ENCODE measurements at regions not wholly inside any gene's neighbourhood (a gene's known extent, or its start where the extent isn't known, plus 50 kb on each side); places are given as distances from the start of the nearest gene placed in this dataset.

GRCh38 chr5:88389338-88390095 is 120.9 kb upstream of the TMEM161B start:
- TF ChIP-seq, protein P1, sequence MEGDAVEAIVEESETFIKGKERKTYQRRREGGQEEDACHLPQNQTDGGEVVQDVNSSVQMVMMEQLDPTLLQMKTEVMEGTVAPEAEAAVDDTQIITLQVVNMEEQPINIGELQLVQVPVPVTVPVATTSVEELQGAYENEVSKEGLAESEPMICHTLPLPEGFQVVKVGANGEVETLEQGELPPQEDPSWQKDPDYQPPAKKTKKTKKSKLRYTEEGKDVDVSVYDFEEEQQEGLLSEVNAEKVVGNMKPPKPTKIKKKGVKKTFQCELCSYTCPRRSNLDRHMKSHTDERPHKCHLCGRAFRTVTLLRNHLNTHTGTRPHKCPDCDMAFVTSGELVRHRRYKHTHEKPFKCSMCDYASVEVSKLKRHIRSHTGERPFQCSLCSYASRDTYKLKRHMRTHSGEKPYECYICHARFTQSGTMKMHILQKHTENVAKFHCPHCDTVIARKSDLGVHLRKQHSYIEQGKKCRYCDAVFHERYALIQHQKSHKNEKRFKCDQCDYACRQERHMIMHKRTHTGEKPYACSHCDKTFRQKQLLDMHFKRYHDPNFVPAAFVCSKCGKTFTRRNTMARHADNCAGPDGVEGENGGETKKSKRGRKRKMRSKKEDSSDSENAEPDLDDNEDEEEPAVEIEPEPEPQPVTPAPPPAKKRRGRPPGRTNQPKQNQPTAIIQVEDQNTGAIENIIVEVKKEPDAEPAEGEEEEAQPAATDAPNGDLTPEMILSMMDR (IDR thresholded peaks at IDR 0.05; ENCODE audit: low read length): no peak
- no peak for TF ChIP-seq EZH2 (IDR thresholded peaks at IDR 0.05; ENCODE audit: borderline replicate concordance, low read length)

Data from OCI-LY1 (cell line).